ENCODE measurements at regions not wholly inside any gene's neighbourhood (a gene's known extent, or its start where the extent isn't known, plus 50 kb on each side); places are given as distances from the start of the nearest gene placed in this dataset.

DNA sequence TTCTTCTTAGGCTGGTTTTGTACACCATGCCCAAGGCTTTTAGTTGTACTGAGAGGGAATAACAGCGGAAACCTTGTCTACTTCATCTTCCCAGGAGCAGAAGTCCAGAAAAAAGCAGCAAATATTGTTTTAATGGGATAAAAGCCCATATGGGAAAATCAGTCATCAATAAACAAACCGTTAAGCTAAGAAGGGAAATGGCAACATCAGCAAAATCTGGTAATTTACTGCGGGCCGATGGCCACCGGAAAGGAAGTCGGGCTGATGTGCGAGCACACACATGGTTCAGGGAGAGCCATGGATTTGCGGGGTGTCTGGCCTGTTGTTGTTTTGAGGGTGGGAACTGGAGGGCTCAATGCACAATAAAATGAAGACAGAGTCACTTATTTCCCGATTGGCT, 300.7 kb upstream of the RAB6C start:
- DNase-seq: no peak

DNA sequence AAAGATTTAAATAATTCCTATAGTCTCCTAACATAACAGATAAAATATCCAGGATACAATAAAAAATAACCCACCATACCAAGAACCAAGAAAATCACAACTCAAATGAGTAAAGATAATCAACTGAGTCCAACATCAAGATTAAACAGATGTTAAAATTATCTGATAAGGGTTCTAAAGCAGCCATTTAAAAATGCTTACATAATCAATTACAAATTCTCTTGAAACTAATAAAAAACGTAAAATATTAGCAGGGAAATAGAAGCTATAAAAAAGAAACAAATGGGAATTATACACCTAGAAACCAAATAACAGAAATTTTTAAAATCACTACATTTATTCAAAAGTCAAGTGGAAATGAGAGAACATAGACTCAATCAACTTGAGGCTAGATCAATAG, 297.7 kb upstream of the RAB6C start:
- no peak for DNase-seq

DNA sequence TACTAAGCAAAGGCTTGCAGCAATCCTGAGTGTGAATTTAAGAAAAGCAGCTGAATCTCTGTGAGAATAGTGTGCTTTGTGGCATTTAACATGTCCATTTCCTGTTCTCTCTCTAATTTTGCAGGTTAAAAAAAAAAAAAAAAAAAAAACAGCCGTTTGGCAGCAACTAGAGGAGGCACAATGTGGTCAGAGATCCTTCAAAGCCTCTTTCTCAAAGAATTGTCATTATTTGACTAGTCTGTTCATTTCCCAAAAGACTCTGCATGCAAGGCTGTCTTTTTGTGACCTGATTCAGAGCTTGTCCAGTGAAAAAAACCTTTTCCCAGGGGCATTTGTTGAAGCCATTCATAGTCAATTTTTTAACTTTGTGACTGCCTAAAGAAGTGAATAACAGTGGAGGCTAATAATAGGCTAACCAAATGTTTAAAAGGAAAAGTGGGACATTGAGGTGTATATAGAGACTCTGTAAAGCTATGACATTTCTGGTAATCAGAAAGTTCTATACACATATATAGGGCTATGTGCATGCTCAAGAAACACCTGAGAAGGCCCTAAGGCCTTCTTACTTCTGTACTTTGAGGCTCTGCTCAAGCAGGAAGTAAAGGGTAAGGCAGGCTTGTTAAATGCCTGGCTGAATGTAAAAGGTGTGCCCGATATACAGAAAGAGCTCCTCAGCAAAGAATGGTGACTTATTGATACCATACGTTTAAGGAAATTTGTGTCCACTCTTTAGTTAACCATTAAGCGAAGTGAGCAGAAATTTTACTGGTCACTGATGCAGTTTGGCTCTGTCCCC, 289.6 kb upstream of the RAB6C start:
- DNase-seq: no peak

DNA sequence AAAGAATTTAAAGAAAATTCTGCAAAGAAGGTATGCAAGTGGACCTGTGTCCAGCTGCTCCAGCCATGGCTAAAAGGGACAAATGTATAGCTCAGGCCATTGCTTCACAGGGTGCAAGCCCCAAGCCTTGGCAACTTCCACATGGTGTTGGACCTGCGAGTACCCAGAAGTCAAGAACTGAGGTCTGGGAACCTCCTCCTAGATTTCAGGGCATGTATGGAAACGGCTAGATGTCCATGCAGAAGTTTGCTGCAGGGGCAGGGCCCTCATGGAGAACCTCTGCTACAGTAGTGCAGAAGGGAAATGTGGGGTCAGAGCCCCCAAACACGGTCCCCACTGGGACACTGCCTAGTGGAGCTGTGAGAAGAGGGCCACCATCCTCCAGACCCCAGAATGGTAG, 284.0 kb upstream of the RAB6C start:
- DNase-seq: no peak

DNA sequence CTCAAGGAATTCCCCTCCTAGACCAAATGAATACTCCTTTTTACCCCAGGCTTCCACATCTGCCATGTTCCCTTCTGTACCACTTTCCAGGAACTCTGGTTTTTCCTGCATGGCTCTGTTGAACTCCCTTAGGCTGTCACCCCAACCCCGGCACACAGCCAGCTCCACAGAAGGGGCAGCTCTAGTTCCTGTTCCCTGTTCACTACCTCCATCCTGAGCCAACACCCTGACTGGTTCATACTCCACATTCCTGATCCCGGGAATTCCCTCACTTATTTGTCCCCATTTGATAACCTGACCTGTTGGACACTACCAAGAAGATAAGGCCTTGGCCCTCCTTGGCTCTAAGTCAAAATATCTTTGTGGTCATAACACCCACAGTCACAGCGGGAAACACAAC, 280.9 kb upstream of the RAB6C start:
- DNase-seq: no peak

DNA sequence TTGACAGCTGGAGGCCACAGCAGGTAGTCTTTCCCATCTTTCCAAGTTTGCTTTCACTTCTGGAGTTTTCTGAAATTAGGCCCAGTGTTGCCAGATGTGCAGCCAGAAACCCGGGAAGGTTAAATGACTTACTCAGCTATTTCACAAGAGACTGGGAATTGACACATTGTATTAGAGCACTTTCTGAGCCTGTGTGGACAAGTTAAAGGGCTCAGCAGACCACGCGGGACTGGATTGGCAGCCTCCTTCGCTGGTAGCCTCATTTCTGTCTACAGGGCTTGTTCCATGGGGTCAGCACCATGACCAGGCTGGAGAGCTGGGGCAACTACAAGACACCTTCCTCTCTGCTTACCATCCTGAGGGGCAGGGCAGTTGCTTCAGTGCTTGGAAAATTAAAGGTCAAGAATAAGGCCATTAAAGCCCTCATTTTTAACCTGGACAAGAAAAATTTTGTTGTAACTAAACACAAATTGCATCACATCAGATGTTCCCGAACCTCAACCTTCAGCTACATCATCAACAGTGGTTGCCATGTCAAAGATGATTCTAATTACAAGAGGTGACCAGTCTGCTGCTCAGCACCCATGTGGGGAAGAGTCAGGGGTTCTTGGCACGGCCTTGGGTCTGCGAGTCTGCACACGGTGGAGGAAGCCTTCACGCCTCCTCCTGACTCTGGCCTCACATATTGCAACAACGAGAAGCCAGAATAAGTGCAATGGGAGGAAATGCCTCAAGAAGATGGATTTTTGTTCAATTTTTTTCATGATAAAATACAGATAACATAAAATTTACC, 279.5 kb upstream of the RAB6C start:
- DNase-seq: no peak

DNA sequence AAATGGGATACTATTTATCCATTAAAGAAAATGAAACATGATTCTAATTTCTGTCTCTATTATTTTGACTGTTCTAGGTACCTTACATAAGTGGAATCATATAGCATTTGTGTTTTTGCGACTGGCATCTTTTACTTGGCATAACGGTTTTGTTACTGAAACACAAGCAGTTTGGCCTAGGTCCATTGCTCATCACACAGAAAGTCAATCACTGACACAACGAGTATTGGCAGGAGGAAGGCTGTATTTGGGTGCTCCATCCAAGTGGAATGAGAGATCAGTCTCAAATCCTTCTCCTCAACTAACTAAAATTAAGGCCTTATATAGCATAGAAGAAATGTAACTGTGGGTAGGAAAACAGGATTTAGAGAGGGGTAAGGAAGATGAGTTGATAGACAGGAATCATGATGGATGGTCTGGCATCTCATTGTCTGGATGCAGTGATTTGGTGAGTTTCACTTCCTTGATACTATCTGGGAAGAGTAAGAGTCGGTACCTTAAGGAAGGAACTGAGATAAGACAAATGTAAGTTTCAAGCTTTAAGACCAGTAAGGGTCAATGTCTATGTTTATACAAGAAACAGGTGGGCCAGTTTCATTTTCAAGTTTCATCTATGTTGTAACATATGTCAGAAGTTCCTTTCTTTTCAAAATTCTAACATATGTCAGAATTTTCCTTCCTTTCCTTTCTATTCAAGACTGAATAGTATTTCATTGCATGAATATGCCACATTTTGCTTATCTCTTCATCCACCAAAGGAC, 276.9 kb upstream of the RAB6C start:
- DNase-seq: no peak

DNA sequence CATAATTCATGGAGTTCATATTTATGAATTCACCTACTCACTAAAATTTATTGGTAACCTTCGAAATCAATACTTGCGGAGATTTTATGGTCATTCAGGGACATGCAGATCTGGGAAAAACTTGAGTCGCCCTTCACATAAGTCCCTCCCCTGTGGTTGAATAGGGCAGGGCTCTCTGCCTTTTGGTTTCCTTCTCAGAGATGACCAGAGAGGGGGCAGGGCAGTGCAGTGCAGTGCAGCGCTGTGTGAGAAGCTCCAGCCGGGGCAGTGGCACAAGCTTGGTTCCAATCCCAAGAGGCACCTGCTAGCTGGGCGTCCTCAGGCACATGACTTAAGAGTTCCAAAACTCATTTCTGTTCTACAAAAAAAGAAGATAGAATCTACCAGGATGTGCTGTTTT, 274.4 kb upstream of the RAB6C start:
- DNase-seq: no peak

DNA sequence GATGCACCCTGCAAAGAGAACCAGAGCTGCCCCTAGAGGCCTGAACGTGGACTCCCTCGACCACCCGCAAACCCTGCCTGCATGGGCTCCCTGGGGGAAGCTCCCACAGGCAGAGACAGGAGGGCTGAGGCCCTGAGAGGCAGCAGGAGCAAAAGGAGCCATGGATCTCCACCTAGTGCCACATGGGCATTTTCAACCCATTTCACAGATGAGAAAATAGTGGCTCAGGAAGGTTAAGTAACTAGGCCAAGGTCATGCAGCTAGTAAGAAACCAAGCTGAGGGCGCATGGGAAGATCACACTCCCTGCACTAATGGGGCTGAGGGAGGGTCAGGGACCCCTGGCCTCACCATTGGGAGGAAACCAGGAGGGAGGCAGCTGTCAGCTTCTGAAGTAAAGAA, 271.7 kb upstream of the RAB6C start:
- no peak for DNase-seq

DNA sequence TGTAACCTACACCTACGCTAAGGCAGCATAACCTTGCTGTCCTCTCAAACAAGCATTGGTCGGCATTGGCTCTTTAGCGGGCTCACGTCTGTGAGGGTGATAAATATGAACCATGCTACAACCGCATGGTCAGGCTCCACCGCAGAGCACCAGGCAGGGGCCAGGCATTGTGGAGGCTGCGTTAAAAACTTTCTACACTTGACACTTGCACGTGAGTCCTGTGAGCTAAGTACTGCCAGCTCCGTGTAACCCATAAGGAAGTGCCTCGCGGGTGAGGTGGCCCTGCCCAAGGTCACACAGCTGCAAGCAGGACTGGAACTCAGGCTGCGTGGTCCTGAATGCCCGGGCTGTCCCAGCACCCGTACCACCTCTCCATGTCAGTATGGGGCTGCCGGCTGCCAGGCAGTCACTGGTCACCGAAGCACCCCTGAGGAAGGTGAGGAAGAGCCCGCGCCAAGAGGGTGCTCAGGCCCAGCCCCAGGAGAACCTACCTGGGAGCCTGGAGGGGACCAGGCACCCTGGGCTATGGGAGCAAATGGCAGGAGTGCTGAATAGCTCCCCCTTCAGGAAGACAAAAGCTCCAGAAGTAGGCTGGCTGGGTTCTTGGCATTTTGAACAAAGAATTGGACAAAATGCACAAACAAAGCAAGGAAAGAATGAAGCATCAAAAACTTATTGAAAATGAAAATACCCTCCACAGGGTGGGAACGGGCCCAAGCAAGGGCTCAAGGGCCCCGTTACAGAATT, 271.1 kb upstream of the RAB6C start:
- DNase-seq: no peak

DNA sequence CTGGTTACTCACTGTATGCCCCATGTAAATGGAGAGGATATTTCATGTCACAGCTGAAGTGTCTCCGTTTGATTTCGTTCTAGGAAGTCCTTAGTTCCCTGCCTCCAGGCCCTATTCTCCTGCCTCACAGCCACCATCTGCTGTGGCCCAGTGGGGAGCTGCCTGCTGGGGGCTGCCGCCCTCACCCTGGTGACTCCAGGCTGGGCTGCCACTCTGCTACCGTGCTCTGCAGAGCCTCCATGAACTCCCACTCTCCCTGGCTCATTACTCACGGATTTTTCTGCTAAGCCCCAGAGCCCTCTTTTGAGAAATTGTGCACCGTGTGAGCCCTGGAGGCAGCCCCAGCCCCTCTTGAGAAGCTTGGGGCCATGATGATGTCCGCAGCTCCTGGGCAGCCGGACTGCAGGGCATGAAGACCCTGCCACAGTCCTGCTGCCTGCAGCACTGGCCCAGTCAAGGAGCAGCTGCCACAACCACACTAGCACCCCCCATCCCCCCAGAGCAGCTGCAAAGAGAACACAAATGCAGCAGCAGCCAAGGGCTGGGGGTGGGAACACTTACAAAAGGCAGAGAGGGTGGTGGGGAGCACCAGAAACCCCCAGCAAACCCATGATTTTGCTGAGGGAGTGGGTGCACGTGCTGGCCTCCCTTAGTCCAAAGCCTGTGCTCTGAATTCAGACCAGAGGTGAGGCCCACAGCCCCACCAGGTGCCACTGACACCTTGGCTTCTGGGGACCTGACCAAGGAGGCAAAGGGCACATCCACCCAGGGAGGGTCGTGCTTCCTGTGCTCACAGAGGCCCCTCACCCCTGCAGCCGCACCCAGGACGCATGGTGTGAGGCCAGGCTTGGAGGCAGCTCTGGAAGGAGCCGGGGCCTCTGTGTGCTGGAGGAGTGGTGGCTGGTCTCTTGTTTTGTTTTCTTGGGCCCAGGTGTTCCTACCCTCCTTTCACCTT, 270.2 kb upstream of the RAB6C start:
- no peak for DNase-seq

DNA sequence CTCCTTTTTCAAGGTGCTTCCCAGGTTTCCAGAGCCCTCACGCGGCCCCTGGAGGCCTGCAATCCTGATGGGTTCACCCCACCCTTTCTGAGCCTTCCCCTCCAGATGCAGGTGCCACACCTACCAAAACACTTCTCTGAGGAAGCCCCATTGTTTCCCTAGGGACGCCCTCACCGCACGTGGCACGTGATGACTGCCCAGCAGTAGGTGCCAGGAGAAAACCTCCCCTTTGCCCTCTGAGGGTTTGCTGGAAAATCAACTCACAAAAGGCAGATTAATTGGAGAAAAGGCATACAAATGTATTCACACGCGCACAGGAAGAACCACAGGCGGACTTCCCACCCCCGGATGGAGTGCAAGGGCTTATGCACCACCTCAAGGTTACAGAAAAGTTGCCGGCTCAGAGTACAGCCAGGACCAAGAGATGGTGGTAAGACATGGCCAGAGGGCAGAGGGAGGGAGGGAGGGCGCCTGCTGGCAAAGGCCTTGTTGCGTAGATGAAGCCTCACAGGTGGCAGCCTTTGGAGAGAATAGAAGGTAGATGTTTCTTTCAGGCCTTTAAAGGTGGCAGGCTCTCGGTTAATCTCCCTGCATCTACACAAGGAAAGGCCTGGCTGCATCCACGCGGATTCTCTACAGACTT, 269.4 kb upstream of the RAB6C start:
- no peak for DNase-seq

DNA sequence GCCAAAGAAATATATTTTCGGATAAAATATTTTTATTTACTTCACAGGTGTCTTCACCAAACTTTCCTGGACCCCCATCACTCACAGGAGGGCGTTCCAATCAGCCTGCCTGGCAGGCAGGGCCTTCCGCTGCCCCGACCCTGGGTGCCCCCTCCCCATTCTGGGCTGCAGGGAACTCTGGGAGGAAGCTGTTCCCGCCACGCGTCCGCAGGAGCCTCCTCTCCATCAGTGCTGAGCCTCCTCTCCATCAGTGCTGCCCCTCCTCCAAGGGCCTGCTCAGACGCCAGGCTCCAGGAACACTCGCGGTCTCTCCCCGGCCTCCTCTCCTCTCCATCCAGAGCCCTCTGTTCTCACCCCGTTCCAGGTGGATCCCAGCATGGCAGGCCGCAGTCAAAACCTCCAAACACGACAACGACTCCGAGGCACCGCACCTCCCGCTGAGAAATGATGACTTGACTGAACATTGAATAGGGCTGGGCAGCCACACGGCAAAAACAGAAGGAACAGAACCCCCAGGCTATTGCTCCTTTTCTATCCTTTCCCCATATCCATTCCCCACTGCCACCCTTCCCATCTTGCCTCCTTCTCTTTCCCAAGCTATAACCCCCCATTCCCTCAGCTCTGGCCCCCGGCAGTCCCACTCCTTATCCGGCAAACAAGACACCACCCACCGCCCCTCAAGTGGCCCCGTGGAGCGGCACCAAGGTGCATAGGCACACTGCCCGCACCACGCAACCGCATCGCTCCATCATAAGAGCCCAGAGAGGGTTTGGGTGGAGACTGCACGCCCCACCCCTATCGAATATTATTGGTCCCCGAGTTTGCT, 268.6 kb upstream of the RAB6C start:
- no peak for DNase-seq

DNA sequence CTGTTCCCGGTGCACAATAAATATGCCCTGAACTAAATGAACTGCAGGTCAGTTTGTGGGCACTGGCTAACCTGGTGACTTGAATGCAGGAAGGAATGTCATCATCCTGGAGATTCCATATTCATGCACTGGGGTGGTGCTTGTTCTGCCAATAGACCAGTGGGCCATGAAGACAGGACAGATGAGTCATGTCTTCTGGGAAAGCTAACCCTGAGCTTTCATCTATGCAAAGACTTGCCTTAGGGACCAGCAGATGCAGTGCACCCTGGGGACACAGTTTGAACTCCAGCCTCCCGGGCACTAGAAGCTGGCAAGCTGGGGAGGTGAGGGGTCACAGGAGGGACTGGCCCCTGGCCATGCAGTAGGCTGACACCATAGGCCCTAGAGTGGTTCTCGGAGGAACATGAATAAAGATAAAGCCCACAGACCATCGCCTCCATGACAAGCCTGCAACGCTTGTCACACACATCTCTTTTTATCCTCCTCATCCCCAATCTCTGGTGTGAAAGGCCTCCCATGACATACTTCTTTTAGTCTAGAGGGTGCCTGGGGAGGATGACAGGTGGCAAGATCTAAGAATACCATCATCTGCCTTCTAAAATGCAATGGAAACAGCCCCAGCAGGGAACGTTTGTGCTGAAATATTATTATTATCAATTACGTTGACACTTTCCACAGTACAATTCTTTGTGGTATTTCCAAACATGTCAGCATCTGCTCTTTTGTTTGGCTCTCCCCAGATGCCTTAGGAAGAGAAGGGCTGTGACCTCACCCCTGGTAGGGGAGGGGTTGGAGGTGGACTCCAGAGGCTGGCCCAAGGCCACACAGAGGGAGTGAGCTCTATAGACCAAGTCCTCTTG, 267.4 kb upstream of the RAB6C start:
- DNase-seq: no peak

DNA sequence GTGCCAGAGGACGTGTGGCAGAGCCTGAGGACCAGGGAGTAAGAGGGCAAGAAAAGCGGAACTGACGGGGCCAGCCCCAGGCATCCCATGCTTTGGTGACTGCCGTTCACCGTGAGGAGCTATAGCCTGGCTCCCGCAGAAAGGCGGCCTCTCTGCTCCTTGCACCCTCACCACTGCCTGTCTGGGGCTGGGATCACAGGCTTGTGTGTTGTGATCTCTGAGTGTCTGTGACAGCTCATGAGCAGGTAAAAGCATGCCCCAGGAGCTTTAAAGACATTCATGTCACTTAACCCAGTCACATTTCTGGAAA, 266.8 kb upstream of the RAB6C start:
- no peak for DNase-seq

DNA sequence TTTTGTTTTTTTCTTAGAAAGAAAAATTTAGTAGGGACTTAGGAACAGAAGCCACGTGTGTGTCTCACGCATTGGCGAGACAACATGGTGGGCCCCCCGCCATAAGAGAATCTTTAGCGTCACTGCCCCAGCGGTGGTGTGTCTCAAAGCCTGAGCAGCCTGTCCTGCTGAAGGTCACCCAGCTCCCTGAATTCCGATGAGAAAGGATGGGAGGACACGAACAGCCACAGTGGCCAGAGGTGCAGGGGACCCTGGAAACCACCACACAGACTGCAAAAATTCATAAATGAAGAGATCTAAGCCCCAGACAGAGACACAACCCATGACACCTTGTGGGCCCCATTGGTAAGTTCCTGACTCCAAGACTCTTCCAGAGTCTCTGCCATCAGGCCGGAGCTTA, 266.1 kb upstream of the RAB6C start:
- no peak for DNase-seq

DNA sequence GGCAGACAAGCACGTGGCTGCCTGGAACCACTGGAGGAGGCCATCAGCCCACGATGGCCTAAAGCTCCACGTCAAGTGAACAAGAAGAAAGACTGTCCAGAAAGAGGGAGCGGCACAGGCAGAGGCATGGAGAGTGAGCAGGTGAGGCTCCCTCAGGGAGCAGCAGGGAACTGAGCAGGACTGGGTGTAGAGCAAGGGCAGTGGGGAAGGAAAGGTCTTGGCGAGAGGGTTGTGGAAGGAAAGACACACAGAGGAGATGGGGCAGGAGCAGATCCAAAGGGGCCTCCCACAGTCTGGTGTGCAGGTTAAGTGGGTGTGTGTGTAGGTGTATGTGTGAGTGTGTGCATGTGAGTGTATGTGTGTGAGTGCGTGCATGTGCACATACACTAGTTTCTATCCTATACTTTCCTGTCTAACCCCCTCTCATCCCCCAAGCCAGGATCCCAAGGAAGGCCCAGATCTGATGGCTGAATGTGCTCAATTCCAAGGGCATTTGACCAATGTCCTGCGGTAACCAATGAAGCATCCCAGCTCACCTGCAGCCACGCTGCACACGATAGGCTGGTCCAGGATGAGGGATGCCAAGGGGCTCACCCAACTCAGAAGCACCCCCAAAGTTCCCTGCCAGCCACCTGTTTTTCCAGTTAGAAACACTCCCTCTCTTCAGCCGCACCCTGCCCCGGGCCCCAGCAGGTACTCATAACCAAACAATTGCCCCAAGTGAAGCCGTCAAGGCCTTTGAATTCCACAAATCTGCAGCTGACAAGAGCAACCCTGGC, 262.5 kb upstream of the RAB6C start:
- DNase-seq: no peak

DNA sequence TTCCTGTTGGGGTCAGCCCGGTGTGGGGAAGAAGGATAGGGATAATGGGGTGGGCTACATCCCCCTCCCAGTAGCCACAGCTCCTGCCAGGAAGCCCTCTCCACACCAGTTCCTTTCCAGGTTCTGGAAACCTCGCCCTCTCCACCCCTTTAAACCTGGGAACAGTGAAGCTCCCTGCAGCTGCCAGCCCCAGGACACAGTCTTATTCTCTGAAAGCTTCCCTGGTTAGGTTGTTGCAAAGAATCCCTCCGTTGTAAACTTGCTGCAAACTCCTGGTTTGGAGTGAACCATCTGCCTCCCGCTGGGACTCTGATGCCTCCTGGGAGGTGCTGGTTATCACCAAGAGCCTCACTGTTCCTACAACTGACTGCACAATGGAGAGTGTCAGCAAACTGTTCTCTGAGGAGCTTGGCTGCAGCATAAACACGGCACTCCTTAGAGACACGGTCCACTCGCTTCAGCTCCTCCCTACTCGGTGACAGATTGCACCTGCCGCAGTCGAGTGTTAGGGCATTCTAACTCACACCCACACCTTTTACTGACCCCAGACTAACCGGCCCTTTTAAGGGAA, 261.8 kb upstream of the RAB6C start:
- no peak for DNase-seq
